Coronary artery (tissue), 2 donors: ENCODE measurements at regions not wholly inside any gene's neighbourhood (a gene's known extent, or its start where the extent isn't known, plus 50 kb on each side); places are given as distances from the start of the nearest gene placed in this dataset.

Source experiments
- DNase-seq: peaks from one replicate; pipeline ENCODE4 v3.0.0-alpha.2; 2017; ENCODE audit warnings: low spot score
- H3K27ac ChIP-seq, 2 donors: fragments of 200-600 bp; sonication (generic); one replicate each; pipeline ENCODE4 v1.5.1; 2016 to 2019
- H3K4me3 ChIP-seq: fragments of 200-600 bp; sonication (generic); 2 replicates; pipeline ENCODE4 v1.5.1; 2016; ENCODE audit warnings: mild to moderate bottlenecking, moderate library complexity
- TF ChIP-seq, protein P1 (sequence below): fragments of 200-600 bp; sonication (generic); IDR thresholded peaks from one replicate; pipeline ENCODE4 v1.5.1; 2019; ENCODE audit warnings: antibody characterized with exemption

DNA sequence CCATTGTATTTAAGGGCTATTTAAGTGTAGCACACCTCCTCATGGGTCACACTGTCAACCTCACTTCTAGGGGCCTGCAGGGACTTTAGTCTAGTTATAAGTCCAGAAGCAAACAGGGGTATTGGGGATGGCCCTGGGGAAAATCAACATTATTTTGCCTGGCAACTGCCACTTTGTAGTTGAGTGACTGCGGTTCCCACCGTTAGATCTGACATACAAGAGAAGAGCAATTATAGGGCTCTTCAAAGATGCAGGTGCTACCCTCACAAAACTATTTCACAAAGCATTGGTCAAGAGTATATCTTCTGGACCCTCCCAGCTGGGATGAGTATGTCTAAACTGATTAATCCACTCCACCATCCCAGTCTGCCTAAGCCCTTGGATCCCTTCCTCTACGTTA, 133.0 kb upstream of the PCBD1 start:
- TF ChIP-seq, protein P1, sequence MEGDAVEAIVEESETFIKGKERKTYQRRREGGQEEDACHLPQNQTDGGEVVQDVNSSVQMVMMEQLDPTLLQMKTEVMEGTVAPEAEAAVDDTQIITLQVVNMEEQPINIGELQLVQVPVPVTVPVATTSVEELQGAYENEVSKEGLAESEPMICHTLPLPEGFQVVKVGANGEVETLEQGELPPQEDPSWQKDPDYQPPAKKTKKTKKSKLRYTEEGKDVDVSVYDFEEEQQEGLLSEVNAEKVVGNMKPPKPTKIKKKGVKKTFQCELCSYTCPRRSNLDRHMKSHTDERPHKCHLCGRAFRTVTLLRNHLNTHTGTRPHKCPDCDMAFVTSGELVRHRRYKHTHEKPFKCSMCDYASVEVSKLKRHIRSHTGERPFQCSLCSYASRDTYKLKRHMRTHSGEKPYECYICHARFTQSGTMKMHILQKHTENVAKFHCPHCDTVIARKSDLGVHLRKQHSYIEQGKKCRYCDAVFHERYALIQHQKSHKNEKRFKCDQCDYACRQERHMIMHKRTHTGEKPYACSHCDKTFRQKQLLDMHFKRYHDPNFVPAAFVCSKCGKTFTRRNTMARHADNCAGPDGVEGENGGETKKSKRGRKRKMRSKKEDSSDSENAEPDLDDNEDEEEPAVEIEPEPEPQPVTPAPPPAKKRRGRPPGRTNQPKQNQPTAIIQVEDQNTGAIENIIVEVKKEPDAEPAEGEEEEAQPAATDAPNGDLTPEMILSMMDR, result no peak
- Histone ChIP-seq H3K4me3 (no peak overlapping the region), H3K27ac (no peak overlapping the region)
- no peak for DNase-seq

DNA sequence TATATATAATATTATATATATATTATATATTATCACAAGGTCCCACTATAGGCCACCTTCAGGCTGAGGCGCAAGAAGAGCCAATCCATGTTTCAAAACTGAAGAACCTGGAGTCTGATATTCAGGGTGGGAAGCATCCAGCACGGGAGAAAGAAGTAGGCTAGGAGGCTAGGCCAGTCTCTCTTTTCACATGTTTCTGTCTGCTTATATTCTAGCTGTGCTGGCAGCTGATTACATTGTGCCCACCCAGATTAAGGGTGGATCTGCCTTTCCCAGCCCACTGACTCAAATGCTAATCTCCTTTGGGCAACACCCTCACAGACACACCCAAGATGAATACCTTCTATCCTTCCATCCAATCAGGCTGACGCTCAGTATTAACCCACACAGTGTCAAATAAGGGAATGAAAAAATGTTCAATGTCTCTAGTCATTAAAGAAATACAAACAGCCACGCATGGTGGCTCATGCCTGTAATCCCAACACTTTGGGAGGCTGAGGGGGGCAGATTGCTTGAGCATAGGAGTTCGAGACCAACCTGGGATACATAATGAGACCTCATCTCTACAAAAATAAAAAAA, 135.4 kb upstream of the PCBD1 start:
- H3K27ac ChIP-seq, result no peak overlapping the region
- no peak overlapping the region for H3K4me3 ChIP-seq
- no peak for DNase-seq
- TF ChIP-seq, protein P1, result no peak

DNA sequence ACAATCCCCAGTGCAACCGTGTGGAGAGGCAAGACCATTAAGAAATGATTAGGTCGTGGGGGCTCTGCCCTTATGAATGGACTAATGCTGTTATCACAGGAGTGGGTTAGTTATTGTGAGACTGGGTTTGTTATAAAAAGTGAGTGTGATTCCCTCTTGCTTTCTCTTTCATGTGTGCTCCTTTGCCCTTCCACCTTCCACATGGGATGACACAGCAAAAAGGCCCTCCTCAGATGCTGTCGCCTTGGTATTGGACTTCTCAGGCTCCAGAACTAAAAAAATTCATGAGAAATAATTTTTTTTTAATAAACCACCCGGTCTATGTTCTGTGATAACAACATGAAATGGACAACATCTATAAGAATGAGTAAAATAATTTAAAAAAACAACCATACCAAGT, 136.1 kb upstream of the PCBD1 start:
- Histone ChIP-seq H3K27ac (no peak overlapping the region), H3K4me3 (no peak overlapping the region)
- TF ChIP-seq, protein P1, result no peak
- DNase-seq, result no peak

DNA sequence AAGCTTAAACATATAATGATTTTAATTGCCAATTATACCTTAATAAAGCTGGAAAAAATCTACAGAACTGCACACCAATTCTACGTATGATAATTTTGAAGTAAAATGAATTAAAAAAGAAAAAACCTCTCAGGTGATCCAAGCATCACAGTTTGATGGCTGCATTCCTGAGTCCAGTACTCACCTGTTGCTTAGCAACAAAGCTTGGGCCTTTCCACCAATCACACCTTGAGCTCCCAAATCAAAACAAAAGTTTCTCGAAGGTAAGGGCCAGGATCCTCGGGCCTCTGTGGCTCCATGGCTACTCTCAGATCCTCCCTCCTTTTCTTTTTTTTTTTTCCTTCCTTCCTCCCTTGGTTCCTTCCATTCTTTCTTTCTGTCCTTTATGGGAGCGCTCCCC, 137.2 kb upstream of the PCBD1 start:
- DNase-seq, result no peak
- H3K4me3 ChIP-seq, result no peak overlapping the region
- TF ChIP-seq, protein P1, result no peak
- H3K27ac ChIP-seq, result no peak overlapping the region

DNA sequence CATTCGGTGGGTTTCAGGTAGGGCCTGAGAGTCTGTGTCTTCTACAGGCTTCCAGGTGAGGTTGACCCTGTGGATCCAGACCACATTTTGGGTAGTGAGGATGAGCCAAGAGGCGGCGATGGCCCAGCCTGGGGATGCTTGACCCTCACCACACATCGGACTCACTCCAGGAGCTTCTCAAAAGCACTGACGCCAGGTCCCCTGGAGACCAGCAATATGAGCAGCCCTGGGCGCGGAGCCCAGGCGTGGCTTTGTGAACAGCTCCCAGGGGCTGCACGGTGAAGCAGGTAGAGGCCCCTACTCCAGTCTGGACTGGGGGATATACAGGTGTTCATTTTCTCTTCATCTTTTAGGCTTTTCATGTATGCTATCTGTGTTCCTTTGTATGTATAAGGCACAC, 139.7 kb upstream of the PCBD1 start:
- TF ChIP-seq, protein P1, result no peak
- Histone ChIP-seq H3K4me3 (no peak overlapping the region), H3K27ac (no peak overlapping the region)
- DNase-seq, result no peak

DNA sequence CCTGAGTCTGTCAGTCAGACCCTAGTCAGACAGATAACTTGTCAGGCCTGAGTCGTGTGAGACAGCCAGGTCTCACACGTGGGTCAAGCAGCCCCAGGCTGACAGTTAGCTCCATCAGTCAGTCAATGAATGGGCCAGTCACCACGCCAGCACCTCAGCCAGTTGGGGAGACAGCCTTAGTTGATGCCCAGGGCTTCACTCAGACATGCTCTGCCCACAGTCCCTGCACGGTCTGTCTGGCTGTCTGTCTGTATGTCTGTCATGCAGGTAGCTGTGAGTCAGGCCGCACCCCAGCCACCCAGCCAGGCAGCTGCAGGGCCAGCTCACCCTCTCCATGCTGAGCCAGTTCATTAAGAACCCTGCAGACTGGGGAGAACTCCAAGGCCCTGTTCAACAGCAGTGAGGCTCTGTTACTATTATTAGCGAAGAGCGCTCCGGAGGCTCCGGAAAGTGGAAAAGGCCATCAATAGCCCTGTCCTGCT, 141.1 kb upstream of the PCBD1 start:
- no peak for DNase-seq
- H3K27ac ChIP-seq, result no peak overlapping the region
- TF ChIP-seq, protein P1, result no peak
- H3K4me3 ChIP-seq, result no peak overlapping the region

DNA sequence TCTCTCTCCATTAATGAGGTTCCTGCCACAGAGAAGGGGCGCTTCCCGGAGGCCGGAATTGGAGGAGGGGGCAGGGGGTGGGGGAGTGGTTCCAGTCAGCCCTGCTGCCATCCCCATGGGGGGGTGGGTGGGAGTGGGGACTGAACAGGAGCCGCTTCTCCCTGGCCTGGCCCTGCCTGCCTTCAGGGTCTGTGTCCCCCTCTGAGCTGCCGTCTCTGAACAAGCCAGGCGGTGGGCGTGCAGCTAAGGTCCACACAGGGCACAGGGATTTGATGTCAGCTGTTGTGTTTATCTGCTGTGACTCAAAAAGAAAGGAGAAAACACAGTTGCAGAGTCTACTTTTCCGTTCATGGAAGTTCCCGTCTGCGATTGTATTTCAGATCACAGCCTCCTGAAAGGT, 141.5 kb upstream of the PCBD1 start:
- Histone ChIP-seq H3K4me3 (no peak overlapping the region), H3K27ac (no peak overlapping the region)
- DNase-seq, result no peak
- TF ChIP-seq, protein P1, result no peak
